HL-60 (cell line): ENCODE measurements at regions not wholly inside any gene's neighbourhood (a gene's known extent, or its start where the extent isn't known, plus 50 kb on each side); places are given as distances from the start of the nearest gene placed in this dataset.

Experiments used
- DNase-seq, 2 experiments: peaks; one replicate each; pipeline ENCODE4 v3.0.0-alpha.2; 2010 to 2020; ENCODE audit warnings: low read depth in 1 of 2, low spot score in 1 of 2
- H3K27ac ChIP-seq: fragments of 250-450 bp; sonication (Bioruptor Pico); replicated peaks from 2 replicates; pipeline ENCODE4 v1.5.1; 2020; ENCODE audit warnings: mild to moderate bottlenecking, moderate library complexity
- H3K27me3 ChIP-seq: fragments of 250-450 bp; sonication (Bioruptor Pico); 2 replicates; pipeline ENCODE4 v1.5.1; 2021; ENCODE audit warnings: mild to moderate bottlenecking, moderate library complexity; ENCODE audit not compliant: insufficient read depth, poor library complexity, severe bottlenecking
- H3K4me3 ChIP-seq: replicated peaks from 2 replicates; pipeline ENCODE4 v1.5.1; 2011; ENCODE audit warnings: mild to moderate bottlenecking, control low read depth, low read length; ENCODE audit not compliant: insufficient read depth
- GABPA ChIP-seq: IDR thresholded peaks from 2 replicates; pipeline ENCODE4 v1.6.1; 2012; ENCODE audit warnings: low read depth
- POLR2AphosphoS5 ChIP-seq: IDR thresholded peaks from 2 replicates; pipeline ENCODE4 v1.6.1; 2012; ENCODE audit warnings: low read depth
- SPI1 ChIP-seq: IDR thresholded peaks from 2 replicates; pipeline ENCODE4 v1.6.1; 2012; ENCODE audit warnings: low read depth, mild to moderate bottlenecking, borderline replicate concordance
- TF ChIP-seq, protein P1 (sequence below): IDR thresholded peaks from 2 replicates; pipeline ENCODE4 v1.6.1; 2012; ENCODE audit warnings: low read depth; ENCODE audit not compliant: insufficient replicate concordance
- TF ChIP-seq, protein P2 (sequence below): IDR thresholded peaks from one replicate; pipeline ENCODE4 v1.5.1; 2011; ENCODE audit warnings: low read length, control low read depth, inconsistent platforms; ENCODE audit not compliant: insufficient read depth

DNA sequence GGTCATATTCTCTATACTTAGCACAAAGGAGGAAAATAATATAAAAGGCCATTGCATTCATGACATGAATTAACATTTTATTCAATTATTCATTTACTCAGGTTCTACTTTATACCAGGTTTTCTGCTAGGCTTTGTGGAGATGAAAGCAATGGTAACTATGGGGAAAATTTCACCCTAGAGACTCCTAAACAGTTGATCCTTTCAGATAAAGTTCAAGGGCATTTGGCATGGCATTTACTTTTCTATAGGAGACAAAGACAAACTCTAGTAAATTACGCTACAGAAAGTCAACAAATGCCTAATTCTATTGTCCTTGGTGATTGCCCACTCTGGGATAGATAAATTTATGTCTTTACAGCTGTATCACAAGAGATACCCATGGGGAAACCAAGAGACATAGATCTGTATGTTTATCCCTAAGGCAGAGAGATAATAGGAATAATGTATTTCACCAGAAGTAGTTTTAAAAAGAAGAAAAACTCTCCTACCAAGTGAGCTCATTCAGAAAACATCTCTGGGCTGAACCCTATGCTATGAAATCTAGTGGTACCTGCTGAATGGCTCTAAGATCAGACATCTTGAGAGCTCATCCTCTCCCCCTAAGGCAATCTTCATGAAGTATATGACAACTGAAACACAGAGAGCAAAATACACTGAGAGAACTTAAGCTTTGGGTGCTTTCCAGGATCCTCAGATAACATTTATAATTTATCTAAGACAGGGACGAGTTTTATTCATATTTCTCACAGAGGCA is 316.7 kb downstream of the ANTXR2 start:
- Histone ChIP-seq H3K27ac (no peak overlapping the region), H3K27me3 (no peaks in the 10 kb centered on the region), H3K4me3 (no peak overlapping the region)
- TF ChIP-seq GABPA, result no peak
- no peak for DNase-seq

DNA sequence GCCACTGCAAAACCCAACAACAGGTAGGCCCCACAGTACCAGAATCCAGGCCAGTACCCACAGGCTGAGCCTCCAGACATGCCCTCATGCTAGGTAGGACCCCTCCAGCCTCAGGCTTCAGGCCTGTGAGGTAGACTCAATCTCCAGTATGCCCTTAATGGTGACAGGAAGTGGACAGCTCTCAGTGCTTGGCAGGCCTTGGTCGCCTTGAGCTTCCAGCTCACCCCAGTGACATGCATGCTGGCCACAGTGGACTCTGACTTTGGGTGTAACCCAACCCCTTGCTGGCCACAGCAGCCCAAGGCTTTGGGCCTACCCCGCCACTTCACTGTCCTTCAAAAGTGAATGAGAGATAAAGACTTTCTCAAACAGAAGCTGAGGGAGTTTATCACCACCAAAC is 324.2 kb downstream of the ANTXR2 start:
- H3K27ac ChIP-seq, result no peak overlapping the region
- TF ChIP-seq SPI1, result no peak
- TF ChIP-seq, protein P1, sequence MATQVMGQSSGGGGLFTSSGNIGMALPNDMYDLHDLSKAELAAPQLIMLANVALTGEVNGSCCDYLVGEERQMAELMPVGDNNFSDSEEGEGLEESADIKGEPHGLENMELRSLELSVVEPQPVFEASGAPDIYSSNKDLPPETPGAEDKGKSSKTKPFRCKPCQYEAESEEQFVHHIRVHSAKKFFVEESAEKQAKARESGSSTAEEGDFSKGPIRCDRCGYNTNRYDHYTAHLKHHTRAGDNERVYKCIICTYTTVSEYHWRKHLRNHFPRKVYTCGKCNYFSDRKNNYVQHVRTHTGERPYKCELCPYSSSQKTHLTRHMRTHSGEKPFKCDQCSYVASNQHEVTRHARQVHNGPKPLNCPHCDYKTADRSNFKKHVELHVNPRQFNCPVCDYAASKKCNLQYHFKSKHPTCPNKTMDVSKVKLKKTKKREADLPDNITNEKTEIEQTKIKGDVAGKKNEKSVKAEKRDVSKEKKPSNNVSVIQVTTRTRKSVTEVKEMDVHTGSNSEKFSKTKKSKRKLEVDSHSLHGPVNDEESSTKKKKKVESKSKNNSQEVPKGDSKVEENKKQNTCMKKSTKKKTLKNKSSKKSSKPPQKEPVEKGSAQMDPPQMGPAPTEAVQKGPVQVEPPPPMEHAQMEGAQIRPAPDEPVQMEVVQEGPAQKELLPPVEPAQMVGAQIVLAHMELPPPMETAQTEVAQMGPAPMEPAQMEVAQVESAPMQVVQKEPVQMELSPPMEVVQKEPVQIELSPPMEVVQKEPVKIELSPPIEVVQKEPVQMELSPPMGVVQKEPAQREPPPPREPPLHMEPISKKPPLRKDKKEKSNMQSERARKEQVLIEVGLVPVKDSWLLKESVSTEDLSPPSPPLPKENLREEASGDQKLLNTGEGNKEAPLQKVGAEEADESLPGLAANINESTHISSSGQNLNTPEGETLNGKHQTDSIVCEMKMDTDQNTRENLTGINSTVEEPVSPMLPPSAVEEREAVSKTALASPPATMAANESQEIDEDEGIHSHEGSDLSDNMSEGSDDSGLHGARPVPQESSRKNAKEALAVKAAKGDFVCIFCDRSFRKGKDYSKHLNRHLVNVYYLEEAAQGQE, result no peak
- TF ChIP-seq, protein P2, sequence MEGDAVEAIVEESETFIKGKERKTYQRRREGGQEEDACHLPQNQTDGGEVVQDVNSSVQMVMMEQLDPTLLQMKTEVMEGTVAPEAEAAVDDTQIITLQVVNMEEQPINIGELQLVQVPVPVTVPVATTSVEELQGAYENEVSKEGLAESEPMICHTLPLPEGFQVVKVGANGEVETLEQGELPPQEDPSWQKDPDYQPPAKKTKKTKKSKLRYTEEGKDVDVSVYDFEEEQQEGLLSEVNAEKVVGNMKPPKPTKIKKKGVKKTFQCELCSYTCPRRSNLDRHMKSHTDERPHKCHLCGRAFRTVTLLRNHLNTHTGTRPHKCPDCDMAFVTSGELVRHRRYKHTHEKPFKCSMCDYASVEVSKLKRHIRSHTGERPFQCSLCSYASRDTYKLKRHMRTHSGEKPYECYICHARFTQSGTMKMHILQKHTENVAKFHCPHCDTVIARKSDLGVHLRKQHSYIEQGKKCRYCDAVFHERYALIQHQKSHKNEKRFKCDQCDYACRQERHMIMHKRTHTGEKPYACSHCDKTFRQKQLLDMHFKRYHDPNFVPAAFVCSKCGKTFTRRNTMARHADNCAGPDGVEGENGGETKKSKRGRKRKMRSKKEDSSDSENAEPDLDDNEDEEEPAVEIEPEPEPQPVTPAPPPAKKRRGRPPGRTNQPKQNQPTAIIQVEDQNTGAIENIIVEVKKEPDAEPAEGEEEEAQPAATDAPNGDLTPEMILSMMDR, result no peak
- no peak overlapping the region for H3K4me3 ChIP-seq
- no peak for DNase-seq
- no peaks in the 10 kb centered on the region for H3K27me3 ChIP-seq

DNA sequence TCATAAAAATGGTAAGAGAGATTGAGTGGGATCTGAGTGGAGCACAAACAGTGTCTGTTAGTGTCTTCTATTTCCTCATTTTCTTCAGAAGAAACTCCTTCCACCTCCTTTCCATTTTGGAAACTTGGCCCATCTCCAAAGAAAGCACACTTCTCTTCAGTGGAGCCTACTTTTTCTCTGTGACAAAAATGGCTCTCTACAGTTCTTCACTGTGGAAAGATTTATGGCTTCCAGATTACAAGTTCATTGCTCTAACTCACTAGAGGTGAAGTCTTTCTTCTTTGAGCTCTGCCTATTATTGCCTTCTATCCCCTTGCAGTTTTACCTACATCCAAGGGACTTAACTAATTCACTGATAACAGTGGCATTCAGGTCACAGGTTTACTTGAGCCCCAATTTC is 325.8 kb downstream of the ANTXR2 start:
- Histone ChIP-seq H3K27ac (no peak overlapping the region), H3K27me3 (no peaks in the 10 kb centered on the region)
- TF ChIP-seq POLR2AphosphoS5 (no peak), GABPA (no peak), SPI1 (no peak)
- TF ChIP-seq, protein P2, result no peak
- TF ChIP-seq, protein P1, result no peak

DNA sequence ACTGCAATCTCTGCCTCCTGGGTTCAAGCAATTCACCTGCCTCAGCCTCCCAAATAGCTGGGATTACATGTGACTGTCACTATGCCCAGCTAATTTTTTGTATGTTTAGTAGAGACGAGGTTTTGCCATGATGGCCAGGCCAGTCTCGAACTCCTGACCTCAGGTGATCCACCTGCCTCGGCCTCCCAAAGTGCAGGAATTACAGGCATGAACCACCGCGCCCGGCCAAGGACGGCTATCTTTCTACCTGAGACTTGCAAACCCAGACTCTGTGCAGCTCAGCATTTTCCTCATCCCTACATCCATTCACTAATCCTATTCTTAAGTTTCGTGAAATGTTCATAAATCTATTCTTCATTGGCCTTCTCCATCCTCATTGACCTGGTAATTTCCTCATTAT is 330.0 kb downstream of the ANTXR2 start:
- DNase-seq, result no peak
- TF ChIP-seq SPI1, result no peak
- no peak for TF ChIP-seq GABPA
- TF ChIP-seq, protein P1, result no peak
- no peak overlapping the region for H3K4me3 ChIP-seq
- no peak overlapping the region for H3K27ac ChIP-seq
- H3K27me3 ChIP-seq, result no peaks in the 10 kb centered on the region

More for the DNA sequence above, 325.8 kb downstream of the ANTXR2 start:
- no peak overlapping the region for H3K4me3 ChIP-seq
- no peak for DNase-seq
